Prostate gland (tissue), 2 donors: ENCODE measurements at regions not wholly inside any gene's neighbourhood (a gene's known extent, or its start where the extent isn't known, plus 50 kb on each side); places are given as distances from the start of the nearest gene placed in this dataset.

Experiments
- CTCF ChIP-seq, 4 experiments: fragments of 200-600 bp in 2 of 4; fragments of 450-650 bp in 2 of 4; sonication (generic) in 2 of 4; IDR thresholded peaks; 1 replicate in 3 of 4; 2 replicates in 1 of 4; pipeline ENCODE4 v1.5.1; 2016 to 2019; ENCODE audit warnings: antibody characterized with exemption in 4 of 4, mild to moderate bottlenecking in 2 of 4, moderate library complexity in 2 of 4
- POLR2A ChIP-seq: fragments of 450-650 bp; IDR thresholded peaks from one replicate; pipeline ENCODE4 v1.6.1; 2016; ENCODE audit warnings: antibody characterized with exemption, mild to moderate bottlenecking
- POLR2AphosphoS5 ChIP-seq: sonication (generic); formaldehyde crosslinking; IDR thresholded peaks from one replicate; pipeline ENCODE4 v1.6.1; 2017; ENCODE audit warnings: antibody characterized with exemption

GRCh38 chr4:181278941-181279340 lies 964.3 kb upstream of the TENM3 start:
- TF ChIP-seq CTCF (IDR thresholded peaks at IDR 0.05) (no peak), POLR2AphosphoS5 (no peak), POLR2A (no peak)
